GM12875 (cell line): ENCODE measurements at regions not wholly inside any gene's neighbourhood (a gene's known extent, or its start where the extent isn't known, plus 50 kb on each side); places are given as distances from the start of the nearest gene placed in this dataset.

Experiments used
- H3K4me3 ChIP-seq: one replicate; pipeline ENCODE4 v1.5.1; 2011; ENCODE audit warnings: low read depth, low read length, control low read depth
- CTCF ChIP-seq: IDR thresholded peaks from 2 replicates; pipeline ENCODE4 v1.5.1; 2011; ENCODE audit warnings: low read depth, mild to moderate bottlenecking, control low read depth, inconsistent platforms, low read length, moderate library complexity, borderline replicate concordance; ENCODE audit not compliant: insufficient read depth

GRCh38 chr4:104032896-104033295, 313.1 kb upstream of the TACR3 start:
- TF ChIP-seq CTCF = no peak
- H3K4me3 ChIP-seq = no peak overlapping the region

- H3K4me3 ChIP-seq = no peak overlapping the region
- TF ChIP-seq CTCF = no peak
These were observed 305.5 kb upstream of the TACR3 start for GRCh38 chr4:104025251-104025650.

GRCh38 chr4:104022831-104023230, 303.0 kb upstream of the TACR3 start:
- no peak for TF ChIP-seq CTCF
- no peak overlapping the region for H3K4me3 ChIP-seq

- TF ChIP-seq CTCF = no peak
- no peak overlapping the region for H3K4me3 ChIP-seq
These were observed 302.4 kb upstream of the TACR3 start for GRCh38 chr4:104022226-104022625.

GRCh38 chr4:104020641-104021040, 300.9 kb upstream of the TACR3 start:
- no peak for TF ChIP-seq CTCF
- no peak overlapping the region for H3K4me3 ChIP-seq

GRCh38 chr4:104017213-104017612, 297.4 kb upstream of the TACR3 start:
- no peak overlapping the region for H3K4me3 ChIP-seq
- TF ChIP-seq CTCF = no peak

GRCh38 chr4:104015680-104016079, 295.9 kb upstream of the TACR3 start:
- peak; percentile 16; the same call in 1 of the 2 replicates for TF ChIP-seq CTCF
- no peak overlapping the region for H3K4me3 ChIP-seq
